Adrenal gland (tissue), 9 donors: ENCODE measurements at regions not wholly inside any gene's neighbourhood (a gene's known extent, or its start where the extent isn't known, plus 50 kb on each side); places are given as distances from the start of the nearest gene placed in this dataset.

Experiments
- DNase-seq, 7 donors: peaks; one replicate each; pipeline ENCODE4 v3.0.0-alpha.2; 2019 to 2020
- H3K27ac ChIP-seq, 5 donors: fragments of 200-600 bp; sonication (generic) in 4 of 5; 1 replicate in 3 of 5; 2 replicates in 2 of 5; pipeline versions ENCODE4 v1.5.1 to v1.8.0; 2016 to 2020; ENCODE audit warnings: mild to moderate bottlenecking in 1 of 5
- H3K27me3 ChIP-seq: fragments of 200-600 bp; 2 replicates; pipeline ENCODE4 v1.8.0; 2021
- H3K36me3 ChIP-seq, 2 donors: fragments of 200-600 bp; replicated peaks in 1 of 2; 1 replicate in 1 of 2; 2 replicates in 1 of 2; pipeline versions ENCODE4 v1.5.1 to v1.8.0; 2018 to 2022
- H3K4me1 ChIP-seq, 2 donors: fragments of 200-600 bp; replicated peaks in 1 of 2; 1 replicate in 1 of 2; 2 replicates in 1 of 2; pipeline versions ENCODE4 v1.5.1 to v1.8.0; 2018 to 2021
- H3K4me3 ChIP-seq, 4 donors: fragments of 200-600 bp; sonication (generic) in 3 of 4; one replicate each; pipeline ENCODE4 v1.5.1; 2016 to 2018
- H3K9me3 ChIP-seq, 3 donors: fragments of 200-600 bp; sonication (generic) in 1 of 3; replicated peaks in 1 of 3; 1 replicate in 2 of 3; 2 replicates in 1 of 3; pipeline versions ENCODE4 v1.5.1 to v1.8.0; 2016 to 2021
- CTCF ChIP-seq, 6 experiments: fragments of 450-650 bp in 4 of 6; fragments of 200-600 bp in 2 of 6; sonication (generic) in 1 of 6; IDR thresholded peaks; 1 replicate in 5 of 6; 2 replicates in 1 of 6; pipeline versions ENCODE4 v1.5.1 to v1.8.0; 2016 to 2021; ENCODE audit warnings: antibody characterized with exemption in 6 of 6, mild to moderate bottlenecking in 2 of 6, moderate library complexity in 1 of 6
- POLR2A ChIP-seq, 2 donors: fragments of 450-650 bp; IDR thresholded peaks; one replicate each; pipeline ENCODE4 v1.6.1; 2017; ENCODE audit warnings: antibody characterized with exemption in 2 of 2, mild to moderate bottlenecking in 2 of 2, moderate library complexity in 1 of 2
- WGBS, 4 donors: extraction: QIAGEN DNeasy Blood & Tissue Kit in 2 of 4; methylation state at CpG; one replicate each; pipeline versions ENCODE4 v1.1.5 to v1.1.7; 2013 to 2017; 5-methylcytosine and 5-hydroxymethylcytosine counted together
- intact Hi-C, 2 donors: fragments of 100-400 bp; cut with DNase I; formaldehyde crosslinking; loops; one replicate each; pipeline versions ENCODE4 v1.14.1 to v1.15.0; 2022 to 2023
- donor health status: healthy with polysubstance abuse.
- donor health status: Bipolar disorder and iron deficiency.
- donor health status: DM: yes; HTN: yes; CAD: no.
- donor health status: DM: no; HTN: no; CAD: no.
- donor health status: DM: no; HTN: no; CAD: no.

DNA sequence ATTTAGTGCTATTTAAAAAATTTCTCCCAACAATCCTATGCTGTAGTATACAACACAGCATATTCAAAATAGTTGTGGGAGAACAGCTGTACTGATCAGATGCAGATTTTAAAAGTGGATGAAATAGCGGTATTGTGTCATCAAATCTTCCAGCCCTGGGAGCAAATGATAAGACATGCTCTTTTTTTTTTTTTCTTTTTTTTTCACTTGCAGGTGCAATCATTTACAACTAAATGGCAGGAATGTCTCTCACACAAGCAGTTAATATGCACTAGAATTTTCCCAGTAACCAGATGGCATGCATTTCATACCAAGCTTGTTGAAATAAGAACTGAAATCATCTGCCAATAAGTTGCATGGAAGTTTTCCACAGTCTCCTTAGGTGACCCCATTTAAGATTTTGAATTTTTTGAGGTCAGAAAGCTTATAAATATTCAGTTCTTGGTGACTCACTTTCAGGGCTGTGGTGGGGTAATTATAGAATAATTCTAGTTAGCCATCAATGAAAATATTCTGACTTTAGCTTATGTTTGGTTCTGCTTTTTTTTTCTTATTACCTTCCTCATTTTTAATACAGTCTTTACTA, 623.9 kb upstream of the NR5A2 start:
- TF ChIP-seq CTCF (IDR thresholded peaks at IDR 0.05) = no peak
- TF ChIP-seq POLR2A (IDR thresholded peaks at IDR 0.05) = no peak
- H3K4me3 ChIP-seq = no peak overlapping the region
- DNase-seq = no peak
- WGBS, 4 donors = 51 to 78% (median 73%) methylated on average over 1 of the region's 1 CpG
- no peaks in the 10 kb centered on the region for H3K4me1 ChIP-seq
- intact Hi-C loops = no loop called here
- H3K9me3 ChIP-seq = no peaks in the 10 kb centered on the region
- no peaks in the 10 kb centered on the region for H3K27me3 ChIP-seq
- no peaks in the 10 kb centered on the region for H3K36me3 ChIP-seq
- H3K27ac ChIP-seq = no peak overlapping the region

- intact Hi-C loops = no loop called here
- Histone ChIP-seq H3K9me3 (no peaks in the 10 kb centered on the region), H3K4me1 (no peaks in the 10 kb centered on the region), H3K27me3 (no peaks in the 10 kb centered on the region), H3K4me3 (no peak overlapping the region), H3K27ac (no peak overlapping the region), H3K36me3 (no peaks in the 10 kb centered on the region)
- no peak for DNase-seq
- TF ChIP-seq CTCF (IDR thresholded peaks at IDR 0.05) (no peak), POLR2A (IDR thresholded peaks at IDR 0.05) (no peak)
Observed at GRCh38 chr1:199404191-199404590, 623.3 kb upstream of the NR5A2 start.

DNA sequence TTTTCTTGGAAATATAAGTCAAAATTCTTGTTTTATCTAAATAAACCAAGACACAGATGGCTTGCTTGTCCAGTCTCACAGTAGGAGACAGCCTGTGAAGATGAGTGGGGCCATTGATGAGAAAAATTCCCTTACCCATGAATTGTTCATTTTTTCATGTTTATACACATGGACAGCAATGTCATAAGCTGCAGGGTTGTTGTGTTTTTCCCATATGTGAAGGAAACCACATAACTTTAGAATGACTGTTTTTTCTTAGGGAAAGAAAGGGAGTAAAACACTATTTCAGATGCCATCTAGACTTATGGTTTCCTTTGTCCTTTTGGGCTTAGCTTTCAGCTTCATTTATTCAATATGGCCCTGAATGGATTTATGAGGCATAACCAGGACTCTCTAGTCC, 622.5 kb upstream of the NR5A2 start:
- no peak overlapping the region for H3K4me3 ChIP-seq
- H3K27me3 ChIP-seq = no peaks in the 10 kb centered on the region
- H3K36me3 ChIP-seq = no peaks in the 10 kb centered on the region
- H3K9me3 ChIP-seq = no peaks in the 10 kb centered on the region
- no peak for TF ChIP-seq POLR2A (IDR thresholded peaks at IDR 0.05)
- no peak for TF ChIP-seq CTCF (IDR thresholded peaks at IDR 0.05)
- no peak for DNase-seq
- H3K27ac ChIP-seq = no peak overlapping the region
- intact Hi-C loops = no loop called here
- H3K4me1 ChIP-seq = no peaks in the 10 kb centered on the region

DNA sequence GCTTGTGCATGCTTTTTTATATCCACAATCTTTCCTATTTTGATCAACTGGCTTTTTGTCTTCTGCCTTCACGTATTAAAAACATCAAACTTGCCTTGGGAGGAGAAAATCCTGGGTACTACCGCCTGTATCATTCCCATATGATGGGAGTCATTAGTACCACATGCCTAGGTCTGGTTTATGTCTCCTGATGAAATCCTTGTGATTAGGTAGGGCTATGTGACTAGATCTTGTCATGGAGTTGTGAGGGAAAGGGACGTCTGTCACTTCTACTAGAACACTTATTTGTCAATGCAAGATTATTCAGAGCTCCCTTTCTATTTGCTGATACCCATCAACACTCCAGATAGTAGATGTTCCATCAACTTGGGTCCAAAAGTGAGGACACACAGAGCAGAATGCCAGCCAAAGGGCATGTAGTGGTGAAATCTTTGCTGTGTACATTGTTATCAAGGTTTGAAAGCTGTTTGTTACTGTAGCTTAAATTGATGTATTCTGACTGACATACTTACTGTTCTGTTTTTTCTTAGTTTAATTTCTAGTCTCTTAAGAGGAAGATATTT, 621.8 kb upstream of the NR5A2 start:
- no peak for TF ChIP-seq POLR2A (IDR thresholded peaks at IDR 0.05)
- no peak for TF ChIP-seq CTCF (IDR thresholded peaks at IDR 0.05)
- Histone ChIP-seq H3K4me3 (no peak overlapping the region), H3K27ac (no peak overlapping the region), H3K9me3 (no peaks in the 10 kb centered on the region), H3K27me3 (no peaks in the 10 kb centered on the region), H3K36me3 (no peaks in the 10 kb centered on the region), H3K4me1 (no peaks in the 10 kb centered on the region)
- WGBS, 4 donors = 61 to 71% (median 65%) methylated on average over 3 of the region's 3 CpGs
- no peak for DNase-seq
- intact Hi-C loops = no loop called here
